ENCODE measurements at regions not wholly inside any gene's neighbourhood (a gene's known extent, or its start where the extent isn't known, plus 50 kb on each side); places are given as distances from the start of the nearest gene placed in this dataset.

DNA sequence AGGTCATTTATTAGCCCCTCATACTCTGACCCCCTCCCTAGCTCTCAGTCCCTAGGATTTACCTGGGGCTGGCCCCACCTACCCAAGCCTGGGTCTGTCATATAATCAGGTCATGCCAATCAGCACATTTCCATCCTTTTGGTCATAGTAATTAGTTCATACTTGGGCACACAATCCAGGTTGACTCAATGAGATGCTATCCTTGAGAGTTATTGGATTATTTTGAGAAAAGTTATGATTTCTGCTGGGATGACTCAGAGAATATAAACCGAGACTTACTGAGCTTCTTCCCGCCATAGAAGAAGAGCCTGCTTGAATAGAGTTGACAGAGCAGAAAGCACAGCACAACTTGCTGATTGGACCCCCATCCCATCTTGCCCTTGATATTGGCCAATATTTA lies 331.5 kb downstream of the CBLN1 start:
- TF ChIP-seq CTCF (IDR thresholded peaks at IDR 0.05 in 2 of 3, conservative IDR thresholded peaks at IDR 0.05 in 1 of 3; ENCODE audit: borderline replicate concordance in 1 of 3, insufficient read depth in 1 of 3, low read depth in 2 of 3, low read length in 2 of 3), result no peak
- no peak for TF ChIP-seq POLR2A (IDR thresholded peaks at IDR 0.05; ENCODE audit: borderline replicate concordance, extremely low read depth, insufficient read depth, insufficient read length)
- no peak for TF ChIP-seq REST (IDR thresholded peaks at IDR 0.05; ENCODE audit: low read depth)
- TF ChIP-seq, protein P1, sequence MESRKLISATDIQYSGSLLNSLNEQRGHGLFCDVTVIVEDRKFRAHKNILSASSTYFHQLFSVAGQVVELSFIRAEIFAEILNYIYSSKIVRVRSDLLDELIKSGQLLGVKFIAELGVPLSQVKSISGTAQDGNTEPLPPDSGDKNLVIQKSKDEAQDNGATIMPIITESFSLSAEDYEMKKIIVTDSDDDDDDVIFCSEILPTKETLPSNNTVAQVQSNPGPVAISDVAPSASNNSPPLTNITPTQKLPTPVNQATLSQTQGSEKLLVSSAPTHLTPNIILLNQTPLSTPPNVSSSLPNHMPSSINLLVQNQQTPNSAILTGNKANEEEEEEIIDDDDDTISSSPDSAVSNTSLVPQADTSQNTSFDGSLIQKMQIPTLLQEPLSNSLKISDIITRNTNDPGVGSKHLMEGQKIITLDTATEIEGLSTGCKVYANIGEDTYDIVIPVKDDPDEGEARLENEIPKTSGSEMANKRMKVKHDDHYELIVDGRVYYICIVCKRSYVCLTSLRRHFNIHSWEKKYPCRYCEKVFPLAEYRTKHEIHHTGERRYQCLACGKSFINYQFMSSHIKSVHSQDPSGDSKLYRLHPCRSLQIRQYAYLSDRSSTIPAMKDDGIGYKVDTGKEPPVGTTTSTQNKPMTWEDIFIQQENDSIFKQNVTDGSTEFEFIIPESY (IDR thresholded peaks at IDR 0.05; ENCODE audit: extremely low read depth, insufficient replicate concordance, low read length), result no peak
- TF ChIP-seq POLR2AphosphoS5 (IDR thresholded peaks at IDR 0.05; ENCODE audit: low read depth, low read length), result no peak
- TF ChIP-seq EZH2phosphoT487 (IDR thresholded peaks at IDR 0.05; ENCODE audit: borderline replicate concordance), result no peak
- TF ChIP-seq MAX (IDR thresholded peaks at IDR 0.05), result no peak
- no peak for TF ChIP-seq EZH2 (IDR thresholded peaks at IDR 0.05)
